EL (cell line): ENCODE measurements at regions not wholly inside any gene's neighbourhood (a gene's known extent, or its start where the extent isn't known, plus 50 kb on each side); places are given as distances from the start of the nearest gene placed in this dataset.

Experiments used
- DNase-seq: peaks from one replicate; pipeline ENCODE4 v3.0.0-alpha.2; 2016

DNA sequence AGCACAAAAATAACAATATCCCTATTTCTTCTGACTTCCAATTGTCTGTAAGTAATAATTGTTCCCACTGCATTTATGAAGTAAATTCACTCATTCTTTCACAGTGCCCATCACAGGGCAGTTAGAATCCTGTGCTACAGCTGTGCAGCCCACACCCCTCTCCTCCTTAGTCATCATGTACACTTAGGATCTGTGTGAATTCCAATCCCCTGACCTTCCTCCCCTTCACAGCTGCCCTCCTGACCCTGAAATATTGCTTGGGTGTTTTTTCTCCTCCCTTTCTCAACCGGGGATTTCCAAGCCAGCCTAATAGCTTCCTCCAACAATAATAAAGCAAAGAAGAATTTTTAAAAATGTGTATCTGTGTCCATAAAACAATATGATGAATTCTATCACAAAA is 91.5 kb upstream of the BEND6 start:
- DNase-seq, result peak; percentile 95

- DNase-seq, result peak; percentile 43
These were observed 92.3 kb upstream of the BEND6 start for GRCh38 chr6:56862415-56863175.

GRCh38 chr6:56860475-56860874 is 94.4 kb upstream of the BEND6 start:
- peak; percentile 66 for DNase-seq

GRCh38 chr6:56856036-56856580 is 98.8 kb upstream of the BEND6 start:
- DNase-seq, result no peak

DNA sequence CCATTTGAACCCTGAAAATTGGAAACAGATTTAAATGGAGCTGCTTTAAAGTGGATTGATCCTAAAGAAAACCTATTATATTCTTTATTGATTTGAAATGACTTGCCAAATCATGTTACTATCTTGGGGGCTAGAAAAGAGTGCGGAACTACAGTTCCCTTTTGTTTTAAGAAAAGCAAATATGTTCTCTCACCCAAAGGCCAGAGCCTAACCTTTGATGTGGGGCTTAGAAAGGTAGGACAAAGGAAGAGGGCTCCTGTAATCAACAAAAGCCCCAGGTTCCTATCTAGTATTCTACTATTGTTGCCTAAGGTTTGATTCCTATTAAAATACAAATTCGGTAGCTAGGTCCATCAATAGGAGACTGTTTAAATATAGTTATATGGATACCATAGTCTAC is 100.8 kb upstream of the BEND6 start:
- DNase-seq, result no peak

DNA sequence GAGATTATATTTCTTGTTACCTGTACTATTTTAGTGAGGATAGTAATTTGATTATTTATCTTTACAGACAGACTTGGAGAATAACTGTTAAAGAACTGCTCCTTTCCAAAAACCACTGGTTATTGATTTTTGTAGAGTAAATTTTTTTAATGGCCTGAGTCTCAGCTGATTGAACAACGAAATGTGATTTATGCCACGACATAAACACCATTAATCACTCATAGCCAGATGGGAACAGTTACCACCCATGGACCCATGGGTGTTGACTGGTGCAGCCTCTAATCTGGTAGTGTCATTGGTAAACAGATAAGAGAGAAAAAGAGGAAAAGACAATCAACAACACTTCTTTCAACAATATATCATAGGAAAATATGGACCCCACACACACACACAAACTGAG is 101.4 kb upstream of the BEND6 start:
- no peak for DNase-seq

GRCh38 chr6:56852260-56853010 is 102.5 kb upstream of the BEND6 start:
- peak; percentile 30 for DNase-seq

- DNase-seq, result peak; percentile 91
These were observed 103.2 kb upstream of the BEND6 start for GRCh38 chr6:56851541-56852259.

GRCh38 chr6:56851074-56851473 is 103.8 kb upstream of the BEND6 start:
- DNase-seq, result peak; percentile 77

- DNase-seq, result peak; percentile 13
These were observed 104.3 kb upstream of the BEND6 start for GRCh38 chr6:56850626-56851025.

DNA sequence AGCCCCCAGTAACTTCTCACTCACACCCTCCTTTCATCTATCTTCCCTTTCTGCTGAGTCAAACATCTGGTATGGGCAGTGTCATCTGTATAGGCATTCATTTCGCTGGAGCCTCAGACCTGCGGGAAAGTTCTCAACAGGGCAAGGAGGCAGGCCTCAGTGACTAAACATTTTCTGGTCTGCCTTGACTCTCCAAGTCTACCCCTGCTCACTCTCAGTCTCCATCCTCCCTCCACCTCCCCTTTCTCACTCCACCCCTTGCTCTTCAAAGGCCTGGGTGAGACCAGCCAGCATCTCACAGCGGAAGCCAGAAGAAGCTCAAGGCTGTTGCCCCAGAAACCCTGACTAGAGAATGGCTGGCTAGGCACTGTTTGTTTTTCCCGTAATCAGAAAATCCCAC is 105.0 kb upstream of the BEND6 start:
- DNase-seq, result peak; percentile 93

- DNase-seq, result no peak
These were observed 106.8 kb upstream of the BEND6 start for GRCh38 chr6:56848105-56848504.

GRCh38 chr6:56845032-56845431 is 109.9 kb upstream of the BEND6 start:
- no peak for DNase-seq

DNA sequence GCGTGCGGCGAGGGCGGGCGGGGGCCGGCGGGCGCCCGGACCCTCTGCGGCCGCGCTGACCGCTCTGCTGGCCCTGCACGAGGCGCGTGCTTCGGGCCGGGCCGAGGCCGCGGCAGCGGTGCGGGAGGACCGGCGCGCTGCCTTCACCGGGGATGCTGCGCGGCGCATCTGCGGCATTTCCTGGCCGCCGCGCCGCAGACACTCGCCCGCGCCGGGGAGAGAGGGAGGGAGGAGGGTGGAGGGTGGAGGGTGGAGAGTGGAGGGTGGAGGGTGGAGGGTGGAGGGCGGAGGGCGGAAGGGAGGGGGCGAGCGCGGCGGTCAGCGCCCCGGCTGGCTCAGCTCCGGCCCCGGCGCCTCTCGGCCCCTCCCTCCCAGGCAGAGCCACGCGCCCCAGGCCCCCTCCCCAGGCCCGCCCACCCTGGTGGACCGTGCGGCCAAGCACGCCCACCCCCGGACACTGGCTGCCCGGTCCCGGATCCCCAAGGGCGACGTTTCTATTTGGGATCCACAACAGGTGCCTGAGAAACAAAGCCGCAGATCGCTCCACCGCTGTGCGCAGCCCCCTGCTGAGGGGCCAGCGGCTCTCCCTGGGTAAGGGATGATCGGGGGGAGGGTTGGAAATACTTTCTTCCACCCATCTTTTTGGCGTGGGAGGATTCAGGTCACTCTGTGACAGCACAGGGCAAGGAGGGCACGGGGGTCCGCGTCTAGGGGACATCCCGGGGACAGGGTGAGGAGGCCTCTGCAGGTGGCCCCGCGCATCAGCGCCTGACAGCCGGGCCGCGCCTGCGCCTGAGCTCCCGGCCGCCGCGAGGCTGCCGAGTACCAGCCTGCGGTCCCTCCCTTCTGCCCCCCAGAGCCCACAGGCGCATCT is 111.2 kb upstream of the BEND6 start:
- DNase-seq, result peak; percentile 87

DNA sequence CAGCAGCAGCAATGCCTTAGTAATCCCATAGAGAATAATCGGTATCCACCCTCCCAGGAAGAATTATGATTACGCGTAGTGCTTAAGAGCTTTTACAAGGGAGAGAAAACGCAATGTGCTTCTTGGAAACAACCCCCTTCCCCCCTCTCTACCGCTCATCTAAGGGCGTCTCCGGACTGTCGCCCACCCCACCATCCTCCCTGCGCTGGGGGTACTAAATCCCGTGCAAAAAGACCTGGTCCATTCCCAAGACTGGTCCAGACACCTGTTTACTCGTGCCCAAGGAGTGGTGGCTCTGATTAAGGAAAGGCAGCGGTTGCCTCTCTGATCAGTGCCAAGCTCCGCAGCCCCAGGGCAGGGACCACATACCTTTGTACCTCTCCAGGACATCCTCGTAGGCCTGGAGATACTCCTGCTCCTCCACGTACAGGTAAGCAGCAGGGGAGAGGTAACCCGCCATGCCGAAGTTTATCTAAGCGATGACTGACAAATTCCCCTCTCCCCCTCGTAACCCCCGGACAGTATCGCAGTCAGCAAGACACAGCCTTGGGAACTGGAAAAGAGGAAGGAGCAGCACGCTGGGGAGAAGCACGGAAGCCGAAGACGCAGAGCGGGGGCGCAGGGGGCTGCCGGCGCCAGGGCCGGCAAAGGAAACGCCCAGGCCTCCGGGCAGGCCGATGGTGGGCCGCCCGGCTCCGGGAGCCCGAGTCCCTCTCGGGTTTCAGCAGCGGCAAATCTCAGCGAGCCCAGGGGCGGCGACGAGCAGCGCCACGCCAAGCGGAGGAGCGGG is 112.0 kb upstream of the BEND6 start:
- peak; percentile 65 for DNase-seq

GRCh38 chr6:56841751-56842150 is 113.2 kb upstream of the BEND6 start:
- no peak for DNase-seq

GRCh38 chr6:56841381-56841749 is 113.5 kb upstream of the BEND6 start:
- DNase-seq, result no peak

DNA sequence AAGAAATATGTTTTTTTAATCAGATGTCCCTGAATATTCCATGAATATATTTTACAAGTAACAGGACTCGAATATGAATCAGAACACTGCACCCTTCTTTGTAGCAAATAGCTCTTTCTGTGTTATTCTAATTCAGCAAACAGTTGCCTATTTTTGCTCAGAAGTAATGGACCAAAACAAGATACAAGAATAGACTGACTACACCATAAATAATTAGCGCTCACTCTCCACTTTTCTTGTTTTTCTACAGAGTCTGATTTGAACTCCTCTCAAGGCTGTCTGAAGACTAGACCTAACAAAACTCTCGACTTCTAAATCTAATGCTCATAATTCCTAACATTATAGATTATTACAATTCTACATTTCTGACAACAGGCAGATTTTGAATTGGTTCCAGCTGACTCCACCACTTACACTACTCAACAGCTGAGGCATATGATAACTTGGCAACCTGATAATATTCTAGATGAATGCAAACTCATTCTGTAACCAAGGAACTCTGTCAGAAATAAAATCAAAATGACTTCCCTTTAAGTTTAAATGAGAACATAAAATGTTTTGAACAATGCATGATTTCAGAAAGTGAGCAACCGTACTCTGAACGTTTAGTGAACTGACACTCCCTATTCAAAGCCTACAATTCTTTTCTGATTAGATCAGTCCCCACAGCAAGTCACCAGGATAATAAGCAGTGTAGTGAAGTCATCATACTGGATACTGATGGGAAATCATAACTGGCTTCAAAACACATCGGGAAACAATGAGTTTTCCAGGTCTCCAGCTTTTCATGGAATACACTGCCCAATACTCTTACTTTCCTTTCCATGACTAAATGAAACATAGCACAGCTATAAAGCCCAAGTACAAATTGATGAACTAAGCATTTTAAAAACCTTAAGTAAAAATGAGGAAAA is 114.2 kb upstream of the BEND6 start:
- peak; percentile 88 for DNase-seq

DNA sequence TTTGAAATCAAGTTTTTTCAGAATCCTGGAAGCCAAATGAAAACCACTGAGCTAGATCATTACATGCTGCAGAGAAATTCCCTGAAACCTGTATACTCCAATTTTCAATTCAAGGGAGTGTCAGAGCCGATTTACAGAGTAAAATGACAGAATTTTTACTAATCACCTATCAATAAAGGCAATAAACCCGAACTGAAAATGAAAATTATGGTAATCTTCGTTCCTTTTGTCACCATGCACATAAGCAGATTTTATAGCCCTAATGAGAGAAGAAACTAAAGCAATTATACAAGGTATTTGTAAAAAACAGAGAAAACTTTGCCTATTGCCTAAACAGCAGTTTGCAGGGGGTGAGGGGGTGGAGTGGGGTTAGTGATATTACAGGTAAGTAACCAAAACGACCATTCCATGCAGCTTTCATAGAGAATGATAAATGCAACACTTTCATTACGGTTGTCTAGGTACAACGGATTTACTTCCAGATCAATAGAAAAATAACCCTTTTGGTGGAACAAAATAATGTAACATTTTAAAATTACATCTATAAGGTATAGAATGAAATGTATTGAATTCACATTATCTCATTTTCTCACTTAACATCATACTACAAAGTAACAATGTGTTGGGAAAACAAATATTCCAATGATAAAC is 115.2 kb upstream of the BEND6 start:
- DNase-seq, result no peak

DNA sequence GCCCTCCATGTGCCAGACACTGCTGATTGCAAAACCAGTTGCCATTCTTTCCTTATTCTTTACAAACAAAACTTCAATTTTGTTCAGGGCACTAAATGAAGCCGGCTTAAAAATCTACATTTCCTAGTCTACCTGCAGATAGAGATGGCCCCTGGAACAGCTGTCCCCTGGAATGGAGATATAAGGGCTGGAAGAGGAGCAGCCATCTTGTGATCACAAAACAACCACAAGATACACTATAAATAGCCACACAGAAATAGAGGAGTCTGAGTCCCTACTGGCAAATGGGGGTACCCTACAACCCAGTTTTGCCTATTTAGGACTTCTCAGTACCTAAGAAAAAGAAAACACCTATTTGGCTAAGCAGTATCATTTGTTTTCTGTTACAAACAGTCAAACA is 115.9 kb upstream of the BEND6 start:
- no peak for DNase-seq
